C1 segment of cervical spinal cord (tissue), 14 donors: ENCODE measurements at regions not wholly inside any gene's neighbourhood (a gene's known extent, or its start where the extent isn't known, plus 50 kb on each side); places are given as distances from the start of the nearest gene placed in this dataset.
A peak's percentile ranks its signal among the peaks of the same experiment; 100 is the strongest.

Source experiments
- DNase-seq, 14 donors: peaks; one replicate each; lab custom pipeline; 2025; lab: John Stamatoyannopoulos, UW

- no peak for DNase-seq
Measured at GRCh38 chr5:87877495-87877894, 391.1 kb downstream of the TMEM161B start.

- DNase-seq, result no peak
Measured at GRCh38 chr5:87877023-87877422, 391.6 kb downstream of the TMEM161B start.

DNA sequence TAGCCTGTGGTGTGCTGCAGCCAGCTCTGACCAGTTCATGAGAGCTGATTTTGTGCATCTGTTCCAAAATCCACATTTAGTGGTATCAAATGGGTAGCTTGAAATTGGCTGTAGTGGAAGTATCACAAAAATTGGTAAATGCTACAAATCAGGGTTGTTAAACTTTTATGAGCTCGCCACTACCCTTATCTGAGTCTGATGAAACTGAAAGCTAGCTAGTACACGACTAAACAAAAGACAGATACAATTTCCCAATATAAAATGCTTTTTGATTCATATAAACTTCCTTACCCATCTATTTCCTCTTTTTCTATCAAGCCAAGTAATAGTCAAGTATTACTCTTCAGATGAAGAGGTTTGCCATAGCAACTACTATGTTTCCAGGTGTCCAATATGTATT lies 392.0 kb downstream of the TMEM161B start:
- no peak for DNase-seq

DNA sequence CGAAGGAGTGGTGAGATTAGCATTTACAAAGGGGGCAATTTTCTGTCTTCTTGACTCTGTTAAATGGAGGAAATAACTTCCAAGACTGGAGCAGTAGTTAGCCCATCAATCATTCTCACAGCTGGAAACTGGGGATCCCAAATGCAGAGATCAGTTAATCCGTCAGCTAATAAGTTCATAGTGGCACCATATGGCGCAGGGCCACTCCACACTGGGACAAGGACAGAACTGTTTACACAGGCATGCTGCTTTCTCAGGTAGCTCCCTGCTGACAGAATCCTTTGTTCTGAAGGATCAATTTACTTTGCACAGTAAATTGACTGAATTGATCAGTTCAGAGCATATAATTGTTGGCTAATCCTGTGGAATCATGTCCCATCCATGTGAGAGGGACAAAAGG lies 395.7 kb downstream of the TMEM161B start:
- no peak for DNase-seq

DNA sequence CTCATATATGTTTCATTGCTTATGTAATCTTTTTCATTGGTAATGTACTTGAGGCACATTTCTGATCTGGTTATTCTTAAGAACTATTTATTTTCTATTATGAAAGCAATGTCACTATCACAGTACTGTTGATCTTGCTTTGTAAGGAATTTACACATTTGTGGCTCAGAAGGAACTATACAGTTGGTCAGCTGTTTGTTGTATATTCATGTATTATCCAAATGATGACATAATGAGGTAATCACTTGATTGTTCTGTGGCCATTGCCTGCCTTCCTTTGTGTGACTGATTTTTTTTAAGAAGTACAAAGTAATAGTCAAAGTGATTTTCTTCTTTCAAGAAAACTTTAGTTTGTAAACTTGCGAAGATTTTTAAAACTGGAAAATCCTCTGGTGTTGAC lies 399.9 kb downstream of the TMEM161B start:
- no peak for DNase-seq

- DNase-seq, result no peak
Measured at GRCh38 chr5:87867281-87867680, 401.4 kb downstream of the TMEM161B start.

- DNase-seq, result no peak
Measured at GRCh38 chr5:87853541-87853940, 415.1 kb downstream of the TMEM161B start.

DNA sequence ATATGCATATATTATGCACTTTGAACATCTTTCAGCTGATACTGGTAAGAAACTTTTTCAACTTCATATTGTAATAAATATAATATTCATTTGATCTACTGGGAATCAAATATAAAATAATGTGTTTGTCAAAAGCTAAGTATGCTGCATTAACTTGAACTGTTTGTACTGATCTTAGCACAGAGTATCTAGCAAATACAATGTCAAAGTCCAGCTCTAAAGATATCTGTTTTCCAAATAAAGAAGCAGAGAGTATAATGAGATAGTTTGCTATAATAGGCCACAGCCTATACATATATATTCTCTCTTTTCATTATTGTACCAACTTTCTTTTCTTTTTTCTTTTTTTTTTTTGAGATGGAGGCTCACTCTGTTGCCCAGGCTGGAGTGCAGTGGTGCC lies 417.0 kb downstream of the TMEM161B start:
- no peak for DNase-seq

DNA sequence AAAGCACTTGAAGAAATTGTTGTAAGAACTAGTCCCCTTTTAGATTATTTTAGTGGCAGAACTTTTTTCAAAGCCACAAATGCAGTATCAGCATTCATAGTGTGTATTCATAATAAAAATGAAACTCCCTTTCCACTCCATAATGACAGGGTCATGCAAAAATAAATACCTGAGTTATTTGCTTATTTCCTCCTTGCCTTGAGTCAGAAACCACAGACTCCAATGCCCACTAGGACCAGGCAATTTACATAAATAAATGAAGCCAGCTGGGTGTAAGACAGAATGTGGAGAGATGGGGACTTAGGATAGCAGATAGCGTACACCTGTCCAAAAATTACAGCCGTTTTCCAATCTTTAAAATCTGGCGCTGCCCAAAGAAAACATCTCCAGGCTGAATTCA lies 417.8 kb downstream of the TMEM161B start:
- no peak for DNase-seq

DNA sequence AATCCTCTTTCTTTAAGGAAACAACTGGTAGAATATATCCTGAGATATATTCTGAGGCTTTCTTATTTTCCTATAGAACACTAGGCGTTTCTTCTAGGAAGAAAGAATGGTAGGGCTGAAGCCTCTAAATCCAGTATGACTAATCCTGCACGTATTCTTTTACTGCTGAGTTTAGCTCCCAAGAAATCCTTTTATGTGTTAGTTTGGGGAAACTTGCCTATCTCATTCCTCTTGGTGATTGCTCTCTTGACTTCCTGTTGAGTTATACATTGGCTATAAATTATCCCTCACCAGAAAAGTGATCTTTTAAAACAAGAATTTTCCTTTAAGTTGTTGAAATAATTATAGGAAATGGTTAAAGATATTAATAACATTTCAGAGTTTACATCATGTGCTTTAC lies 422.9 kb downstream of the TMEM161B start:
- DNase-seq, result no peak

GRCh38 chr5:87844866-87845265 lies 423.8 kb downstream of the TMEM161B start:
- DNase-seq, result no peak

GRCh38 chr5:87844449-87844848 lies 424.2 kb downstream of the TMEM161B start:
- DNase-seq, result no peak

DNA sequence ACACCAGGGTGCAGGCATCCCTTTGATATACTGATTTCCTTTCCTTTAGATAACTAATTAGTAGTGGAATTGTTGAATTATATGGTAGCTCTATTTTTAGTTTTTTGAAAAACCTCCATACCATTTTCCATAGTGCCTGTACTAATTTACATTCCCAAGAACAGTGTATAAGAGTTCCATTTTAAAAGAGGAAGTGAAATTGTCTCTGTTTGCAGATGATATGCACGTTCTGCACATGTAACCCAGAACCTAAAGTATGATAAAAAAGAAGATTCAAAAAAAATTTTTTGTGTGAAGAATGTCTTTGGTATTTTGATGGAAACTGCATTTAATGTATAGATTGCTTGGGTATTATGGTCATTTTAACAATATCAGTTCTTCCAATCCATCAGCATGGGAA lies 424.0 kb upstream of the CCNH start:
- DNase-seq, result no peak

GRCh38 chr5:87831499-87831898 lies 418.8 kb upstream of the CCNH start:
- DNase-seq, result no peak

GRCh38 chr5:87829217-87829551 lies 416.5 kb upstream of the CCNH start:
- DNase-seq, result peak in 2 of 14 donors; percentile 6 to 12

GRCh38 chr5:87828545-87829216 lies 416.0 kb upstream of the CCNH start:
- DNase-seq, result no peak

DNA sequence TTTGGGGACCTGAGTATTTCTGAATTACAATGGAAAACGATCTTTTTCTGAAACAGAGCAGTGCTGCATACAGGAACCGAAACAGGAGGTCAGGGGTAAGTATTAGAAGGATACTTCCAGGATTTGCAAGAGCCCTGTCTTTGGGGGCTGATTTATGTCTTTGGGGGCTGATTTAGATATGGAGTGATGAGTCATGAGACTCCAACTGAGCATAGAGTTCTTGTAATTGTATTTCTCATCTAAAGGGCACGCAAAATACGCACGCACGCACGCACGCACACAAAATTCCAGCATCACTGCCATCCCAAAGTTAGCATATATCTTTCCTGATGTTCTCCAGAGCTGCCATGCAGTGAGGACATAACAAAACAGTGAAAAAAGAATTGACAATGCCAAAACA lies 414.8 kb upstream of the CCNH start:
- DNase-seq, result no peak

GRCh38 chr5:87826507-87826906 lies 413.8 kb upstream of the CCNH start:
- DNase-seq, result no peak

- peak in 1 of 14 donors; percentile 3 for DNase-seq
Measured at GRCh38 chr5:87825583-87825982, 412.9 kb upstream of the CCNH start.

- DNase-seq, result no peak
Measured at GRCh38 chr5:87807783-87808182, 395.1 kb upstream of the CCNH start.

DNA sequence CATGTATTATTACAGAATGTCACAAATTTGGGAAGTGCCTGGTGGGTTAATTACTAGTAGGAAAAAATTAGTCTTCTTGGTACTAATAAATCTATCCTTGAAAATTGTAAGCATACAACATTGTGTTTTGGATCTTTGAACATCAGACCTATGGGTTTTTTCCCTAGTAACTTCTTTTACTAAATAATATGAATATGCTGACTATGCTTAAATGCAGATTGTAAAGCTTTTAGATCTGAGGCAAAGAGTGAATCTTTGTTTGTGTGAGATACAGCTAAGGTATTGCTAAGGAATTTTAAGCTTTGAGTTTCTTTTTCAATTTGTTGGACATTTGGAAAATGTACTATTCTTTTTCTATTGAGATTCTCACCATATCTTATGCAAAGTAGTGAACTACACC lies 390.6 kb upstream of the CCNH start:
- no peak for DNase-seq

DNA sequence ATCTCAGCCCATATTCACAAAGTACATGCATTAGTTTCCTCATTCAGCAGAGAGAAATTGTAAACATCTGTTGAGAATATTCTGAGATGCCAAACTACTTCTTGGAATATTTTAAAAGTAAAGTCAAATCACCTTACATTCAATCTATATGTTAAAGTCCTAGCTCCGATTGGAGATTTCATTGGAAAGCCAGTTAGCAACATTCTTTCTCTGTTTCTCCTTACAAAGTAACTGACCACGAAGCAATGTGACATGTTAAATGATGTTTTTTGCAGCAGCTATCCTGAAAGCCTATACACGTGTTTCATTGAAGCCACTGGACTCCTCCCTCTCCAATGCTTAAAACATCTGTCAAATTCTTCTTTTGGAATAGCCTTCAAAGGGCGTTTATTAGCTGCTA lies 379.1 kb upstream of the CCNH start:
- DNase-seq, result no peak

DNA sequence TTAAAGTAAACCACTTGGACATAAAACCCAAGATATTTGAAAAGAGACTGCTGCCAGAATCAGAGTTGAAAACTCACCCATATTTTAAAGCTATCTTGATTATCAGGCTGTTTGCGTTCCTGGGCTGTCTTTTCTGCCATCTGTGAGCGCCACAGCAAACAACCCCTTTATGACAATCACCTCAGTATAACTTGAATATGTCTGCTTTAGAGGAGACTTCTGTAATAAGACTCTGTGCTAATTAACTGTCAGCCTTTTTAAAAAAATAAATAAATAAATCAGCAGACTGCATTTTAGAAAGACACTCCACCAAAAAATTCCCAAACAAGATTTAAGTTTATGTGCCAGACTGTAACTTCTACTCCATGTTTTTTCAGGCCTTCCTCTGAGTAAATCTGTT lies 375.7 kb upstream of the CCNH start:
- DNase-seq, result no peak

DNA sequence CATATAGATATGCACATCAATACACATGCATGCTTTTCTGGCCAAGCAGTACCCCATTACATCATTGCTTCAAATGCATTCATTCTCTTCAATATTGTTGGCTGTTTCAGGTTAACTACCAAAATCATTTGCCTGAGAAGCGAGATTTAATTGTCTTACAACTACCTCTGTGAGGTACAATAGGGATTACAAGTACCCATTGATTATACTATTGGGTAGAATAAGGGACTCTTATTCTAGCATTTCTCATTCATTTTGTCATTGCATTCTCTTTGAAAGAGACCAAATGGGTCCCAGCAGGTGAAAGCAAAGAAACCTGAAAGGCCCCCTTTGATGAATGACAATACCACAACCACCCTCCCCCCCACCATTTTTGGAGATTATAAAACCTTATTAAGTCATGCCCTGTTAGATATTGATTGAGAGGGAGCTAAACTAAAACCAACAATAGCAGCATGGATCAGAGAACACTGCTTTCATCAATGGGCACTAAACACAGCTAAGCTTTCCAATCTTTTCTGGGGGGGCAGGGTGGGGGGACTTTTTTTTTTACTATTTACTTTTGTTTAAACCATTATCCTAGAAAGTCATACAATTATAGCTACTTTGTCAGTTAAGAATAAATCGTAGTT lies 375.0 kb upstream of the CCNH start:
- no peak for DNase-seq
